IMR-90 (cell line): ENCODE measurements at regions not wholly inside any gene's neighbourhood (a gene's known extent, or its start where the extent isn't known, plus 50 kb on each side); places are given as distances from the start of the nearest gene placed in this dataset.

Experiments
- ATAC-seq: fragments of 200-7000 bp; cut with Tn5 transposase; 2 replicates; pipeline ENCODE4 v1.9.1; 2020; ENCODE audit warnings: low read depth, mild to moderate bottlenecking, moderate library complexity
- BruUV-seq: library from RNA; stranded (reverse); fragments of 400-500 nt; replicated peaks from 2 replicates; lab custom pipeline; 2021; lab: Mats Ljungman, UMichigan
- CTCF ChIA-PET: fragments of 300-600 bp; formaldehyde crosslinking; extraction: SDS; loops from one replicate; lab custom pipeline; 2021; ENCODE audit warnings: antibody characterized with exemption; lab: Yijun Ruan, JAX
- POLR2A ChIA-PET: fragments of 300-600 bp; sonication (Branson Sonifier 250); formaldehyde crosslinking; loops from one replicate; lab custom pipeline; 2022; ENCODE audit warnings: antibody characterized with exemption; ENCODE audit not compliant: unreplicated experiment; lab: Charles Lee
- DNase-seq: peaks from one replicate; pipeline ENCODE4 v3.0.0; 2013
- H2AFZ ChIP-seq: replicated peaks from 2 replicates; pipeline ENCODE3; 2013; ENCODE audit warnings: low read length, mild to moderate bottlenecking; ENCODE audit not compliant: poor library complexity
- H2AK5ac ChIP-seq: 2 replicates; pipeline ENCODE4 v1.6.1; 2013; ENCODE audit warnings: low read depth, low read length, inconsistent platforms
- H2AK9ac ChIP-seq: replicated peaks from 2 replicates; pipeline ENCODE3; 2013; ENCODE audit warnings: mild to moderate bottlenecking, low read depth, low read length, moderate library complexity; ENCODE audit not compliant: poor library complexity
- H2BK120ac ChIP-seq: 2 replicates; pipeline ENCODE4 v1.6.1; 2013; ENCODE audit warnings: low read depth, low read length, inconsistent platforms
- H2BK15ac ChIP-seq: 3 replicates; pipeline ENCODE4 v1.6.1; 2013; ENCODE audit warnings: low read depth, low read length, inconsistent platforms
- H2BK20ac ChIP-seq: 2 replicates; pipeline ENCODE4 v1.6.1; 2013; ENCODE audit warnings: low read depth, mild to moderate bottlenecking, inconsistent platforms, low read length, moderate library complexity
- H2BK5ac ChIP-seq: 2 replicates; pipeline ENCODE4 v1.6.1; 2013; ENCODE audit warnings: mild to moderate bottlenecking, low read depth, low read length, inconsistent platforms; ENCODE audit not compliant: poor library complexity, severe bottlenecking
- H3K14ac ChIP-seq: replicated peaks from 2 replicates; pipeline ENCODE4 v1.6.1; 2013; ENCODE audit warnings: low read depth, low read length, inconsistent platforms
- H3K18ac ChIP-seq: 2 replicates; pipeline ENCODE4 v1.6.1; 2013; ENCODE audit warnings: low read depth, low read length, control low read depth
- H3K23ac ChIP-seq: 2 replicates; pipeline ENCODE4 v1.6.1; 2013; ENCODE audit warnings: low read depth, low read length, inconsistent platforms
- H3K27ac ChIP-seq: 2 replicates; pipeline ENCODE4 v1.5.1; 2013; ENCODE audit warnings: mild to moderate bottlenecking, control low read depth, low read length; ENCODE audit not compliant: insufficient read depth
- H3K27me3 ChIP-seq: 2 replicates; pipeline ENCODE4 v1.6.1; 2013; ENCODE audit warnings: low read length; ENCODE audit not compliant: control insufficient read depth, insufficient read depth
- H3K36me3 ChIP-seq: 2 replicates; pipeline ENCODE4 v1.6.1; 2013; ENCODE audit warnings: low read length, mixed read lengths; ENCODE audit not compliant: control insufficient read depth, insufficient read depth
- H3K4ac ChIP-seq: 2 replicates; pipeline ENCODE4 v1.6.1; 2013; ENCODE audit warnings: low read depth, low read length, inconsistent platforms
- H3K4me1 ChIP-seq: 2 replicates; pipeline ENCODE4 v1.6.1; 2013; ENCODE audit warnings: low read length, mixed read lengths; ENCODE audit not compliant: control insufficient read depth, insufficient read depth
- H3K4me2 ChIP-seq: 2 replicates; pipeline ENCODE4 v1.6.1; 2013; ENCODE audit warnings: low read depth, mild to moderate bottlenecking, control low read depth, low read length, moderate library complexity
- H3K4me3 ChIP-seq: 2 replicates; pipeline ENCODE4 v1.5.1; 2013; ENCODE audit warnings: low read depth, mild to moderate bottlenecking, control low read depth, low read length, moderate library complexity; ENCODE audit not compliant: insufficient read depth
- H3K56ac ChIP-seq: 2 replicates; pipeline ENCODE4 v1.6.1; 2013; ENCODE audit warnings: low read length, inconsistent platforms; ENCODE audit not compliant: insufficient read depth; ENCODE audit errors: extremely low read depth
- H3K79me1 ChIP-seq, 2 experiments: 2 replicates each; pipeline ENCODE4 v1.6.1; 2013; ENCODE audit warnings: low read length in 2 of 2, inconsistent platforms in 1 of 2, low read depth in 1 of 2
- H3K9ac ChIP-seq: 2 replicates; pipeline ENCODE4 v1.6.1; 2013; ENCODE audit warnings: low read depth, low read length, control low read depth
- H3K9me1 ChIP-seq: 2 replicates; pipeline ENCODE4 v1.6.1; 2013; ENCODE audit warnings: low read length, inconsistent platforms; ENCODE audit not compliant: insufficient read depth
- H3K9me3 ChIP-seq: 2 replicates; pipeline ENCODE4 v1.6.1; 2013; ENCODE audit warnings: low read length; ENCODE audit not compliant: control insufficient read depth, insufficient read depth
- H4K20me1 ChIP-seq: 2 replicates; pipeline ENCODE4 v1.6.1; 2013; ENCODE audit warnings: low read length, inconsistent platforms; ENCODE audit not compliant: insufficient read depth
- H4K5ac ChIP-seq: 2 replicates; pipeline ENCODE4 v1.6.1; 2013; ENCODE audit warnings: mild to moderate bottlenecking, low read depth, low read length, control low read depth
- H4K8ac ChIP-seq, 2 experiments: 2 replicates each; pipeline ENCODE4 v1.6.1; 2013; ENCODE audit warnings: low read depth in 2 of 2, low read length in 2 of 2, control low read depth in 1 of 2, inconsistent platforms in 1 of 2
- H4K91ac ChIP-seq: 2 replicates; pipeline ENCODE4 v1.6.1; 2013; ENCODE audit warnings: low read depth, low read length, inconsistent platforms; ENCODE audit not compliant: insufficient read depth
- CEBPB ChIP-seq: IDR thresholded peaks from 2 replicates; pipeline ENCODE4 v1.6.1; 2012; ENCODE audit warnings: low read depth, low read length, improper control_type of control experiment
- MXI1 ChIP-seq: IDR thresholded peaks from 2 replicates; pipeline ENCODE4 v1.6.1; 2012; ENCODE audit warnings: low read depth, mild to moderate bottlenecking, low read length, moderate library complexity, borderline replicate concordance
- NFE2L2 ChIP-seq: fragments of 150-350 bp; IDR thresholded peaks from 2 replicates; pipeline ENCODE4 v1.6.1; 2016; ENCODE audit warnings: low read depth, mild to moderate bottlenecking, low read length
- RAD21 ChIP-seq: IDR thresholded peaks from 2 replicates; pipeline ENCODE4 v1.6.1; 2012; ENCODE audit warnings: low read length, improper control_type of control experiment
- RCOR1 ChIP-seq: IDR thresholded peaks from 2 replicates; pipeline ENCODE4 v1.6.1; 2012; ENCODE audit warnings: mild to moderate bottlenecking, low read length, improper control_type of control experiment; ENCODE audit not compliant: insufficient replicate concordance
- RFX5 ChIP-seq: IDR thresholded peaks from 2 replicates; pipeline ENCODE4 v1.8.0; 2012; ENCODE audit warnings: low read depth, mild to moderate bottlenecking, low read length, moderate library complexity
- SMC3 ChIP-seq: fragments of 150-350 bp; IDR thresholded peaks from 2 replicates; pipeline ENCODE4 v1.6.1; 2016; ENCODE audit warnings: low read depth, mild to moderate bottlenecking, antibody characterized with exemption, low read length, moderate library complexity
- WGBS, 2 experiments: methylation state at CpG; one replicate each; pipeline versions ENCODE4 v1.1.5 to v1.1.7; 2013; ENCODE audit warnings: missing lambda C conversion rate in 2 of 2; ENCODE audit not compliant: insufficient read length in 1 of 2; ENCODE audit errors: extremely low coverage in 2 of 2; 5-methylcytosine and 5-hydroxymethylcytosine counted together
- dilution Hi-C: fragments of 300-500 bp; cut with HindIII; formaldehyde crosslinking; loops from one replicate; pipeline ENCODE4 v1.14.3; 2018; ENCODE audit warnings: low sequenced_read_pairs; ENCODE audit not compliant: unreplicated experiment
- in situ Hi-C: fragments of 300-500 bp; cut with MboI; formaldehyde crosslinking; loops from 3 replicates; pipeline ENCODE4 v1.14.3; 2019; ENCODE audit warnings: low sequenced_read_pairs, inconsistent platforms, mixed read lengths
- intact Hi-C: fragments of 100-400 bp; cut with micrococcal nuclease; formaldehyde crosslinking; loops from 2 replicates; pipeline ENCODE4 v1.10.0; 2022
- TF ChIP-seq, protein P1 (sequence below): conservative IDR thresholded peaks from 2 replicates; pipeline ENCODE4 v1.5.1; 2012; ENCODE audit warnings: mild to moderate bottlenecking, low read depth, low read length, improper control_type of control experiment
- TF ChIP-seq, protein P2 (sequence below): fragments of 150-350 bp; IDR thresholded peaks from 2 replicates; pipeline ENCODE4 v1.6.1; 2016; ENCODE audit warnings: low read depth, mild to moderate bottlenecking, low read length, moderate library complexity, borderline replicate concordance
- TF ChIP-seq, protein P3 (sequence below): fragments of 150-350 bp; IDR thresholded peaks from 2 replicates; pipeline ENCODE4 v1.6.1; 2017; ENCODE audit warnings: mild to moderate bottlenecking, antibody characterized with exemption, low read length, low read depth

DNA sequence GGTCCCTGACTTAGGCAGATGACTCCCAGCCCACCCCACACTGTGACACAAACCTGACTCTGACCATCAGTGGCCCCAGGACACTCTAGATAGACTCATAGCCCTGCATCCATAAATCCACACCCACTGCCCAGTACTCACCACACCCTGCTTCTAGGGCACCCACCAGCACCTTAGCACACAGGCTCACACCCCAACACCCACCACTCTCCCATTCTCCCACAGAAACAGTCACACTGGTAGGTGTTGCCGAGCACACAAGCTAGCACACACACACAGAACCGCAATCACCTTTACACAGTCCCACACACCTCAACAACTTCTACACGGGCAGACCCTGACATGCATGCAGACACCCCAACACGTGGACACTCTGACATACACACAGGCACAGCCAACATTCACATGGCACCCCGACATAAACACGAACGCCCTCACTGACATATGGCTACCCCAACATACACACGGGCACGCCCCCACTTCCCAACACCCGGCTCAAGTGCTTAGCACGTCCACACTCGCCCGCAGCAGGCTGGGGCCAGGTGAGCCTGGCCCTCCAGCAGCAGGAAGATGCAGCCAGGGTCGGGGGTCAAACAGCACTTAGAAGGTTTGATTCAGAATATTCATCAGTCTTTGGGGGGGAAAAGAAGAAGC, 105.5 kb upstream of the TARDBP start:
- Histone ChIP-seq H2AK5ac (no peak overlapping the region), H3K4me3 (no peak overlapping the region), H2BK5ac (no peak overlapping the region), H3K9me3 (no peaks in the 10 kb centered on the region), H2AK9ac (no peak overlapping the region), H2BK20ac (no peak overlapping the region), H2BK120ac (no peak overlapping the region), H2BK15ac (no peak overlapping the region), H4K20me1 (no peaks in the 10 kb centered on the region), H3K56ac (no peak overlapping the region), H3K27ac (no peak overlapping the region), H4K5ac (no peak overlapping the region), H4K91ac (no peak overlapping the region), H4K8ac (no peak overlapping the region), H3K4me1 (no peaks in the 10 kb centered on the region), H3K9me1 (no peaks in the 10 kb centered on the region), H3K4ac (no peak overlapping the region), H3K9ac (no peak overlapping the region), H3K27me3 (peaks cover 36% of the 10 kb centered on the region), H3K36me3 (no peaks in the 10 kb centered on the region), H3K4me2 (no peak overlapping the region), H3K79me1 (no peaks in the 10 kb centered on the region), H2AFZ (no peak overlapping the region), H3K18ac (no peak overlapping the region), H3K14ac (no peak overlapping the region), H3K23ac (no peak overlapping the region; the same call in 1 of the 2 replicates)
- in situ Hi-C loops = no loop called here
- POLR2A ChIA-PET = no interaction called here
- TF ChIP-seq, protein P1, sequence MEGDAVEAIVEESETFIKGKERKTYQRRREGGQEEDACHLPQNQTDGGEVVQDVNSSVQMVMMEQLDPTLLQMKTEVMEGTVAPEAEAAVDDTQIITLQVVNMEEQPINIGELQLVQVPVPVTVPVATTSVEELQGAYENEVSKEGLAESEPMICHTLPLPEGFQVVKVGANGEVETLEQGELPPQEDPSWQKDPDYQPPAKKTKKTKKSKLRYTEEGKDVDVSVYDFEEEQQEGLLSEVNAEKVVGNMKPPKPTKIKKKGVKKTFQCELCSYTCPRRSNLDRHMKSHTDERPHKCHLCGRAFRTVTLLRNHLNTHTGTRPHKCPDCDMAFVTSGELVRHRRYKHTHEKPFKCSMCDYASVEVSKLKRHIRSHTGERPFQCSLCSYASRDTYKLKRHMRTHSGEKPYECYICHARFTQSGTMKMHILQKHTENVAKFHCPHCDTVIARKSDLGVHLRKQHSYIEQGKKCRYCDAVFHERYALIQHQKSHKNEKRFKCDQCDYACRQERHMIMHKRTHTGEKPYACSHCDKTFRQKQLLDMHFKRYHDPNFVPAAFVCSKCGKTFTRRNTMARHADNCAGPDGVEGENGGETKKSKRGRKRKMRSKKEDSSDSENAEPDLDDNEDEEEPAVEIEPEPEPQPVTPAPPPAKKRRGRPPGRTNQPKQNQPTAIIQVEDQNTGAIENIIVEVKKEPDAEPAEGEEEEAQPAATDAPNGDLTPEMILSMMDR = no peak
- TF ChIP-seq MXI1 = no peak
- TF ChIP-seq NFE2L2 = no peak
- no peak for TF ChIP-seq CEBPB
- TF ChIP-seq SMC3 = no peak
- TF ChIP-seq, protein P2, sequence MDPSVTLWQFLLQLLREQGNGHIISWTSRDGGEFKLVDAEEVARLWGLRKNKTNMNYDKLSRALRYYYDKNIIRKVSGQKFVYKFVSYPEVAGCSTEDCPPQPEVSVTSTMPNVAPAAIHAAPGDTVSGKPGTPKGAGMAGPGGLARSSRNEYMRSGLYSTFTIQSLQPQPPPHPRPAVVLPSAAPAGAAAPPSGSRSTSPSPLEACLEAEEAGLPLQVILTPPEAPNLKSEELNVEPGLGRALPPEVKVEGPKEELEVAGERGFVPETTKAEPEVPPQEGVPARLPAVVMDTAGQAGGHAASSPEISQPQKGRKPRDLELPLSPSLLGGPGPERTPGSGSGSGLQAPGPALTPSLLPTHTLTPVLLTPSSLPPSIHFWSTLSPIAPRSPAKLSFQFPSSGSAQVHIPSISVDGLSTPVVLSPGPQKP = no peak
- no peak for TF ChIP-seq RCOR1
- no peak for TF ChIP-seq RFX5
- no peak for TF ChIP-seq RAD21
- TF ChIP-seq, protein P3, sequence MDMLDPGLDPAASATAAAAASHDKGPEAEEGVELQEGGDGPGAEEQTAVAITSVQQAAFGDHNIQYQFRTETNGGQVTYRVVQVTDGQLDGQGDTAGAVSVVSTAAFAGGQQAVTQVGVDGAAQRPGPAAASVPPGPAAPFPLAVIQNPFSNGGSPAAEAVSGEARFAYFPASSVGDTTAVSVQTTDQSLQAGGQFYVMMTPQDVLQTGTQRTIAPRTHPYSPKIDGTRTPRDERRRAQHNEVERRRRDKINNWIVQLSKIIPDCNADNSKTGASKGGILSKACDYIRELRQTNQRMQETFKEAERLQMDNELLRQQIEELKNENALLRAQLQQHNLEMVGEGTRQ = no peak
- BruUV-seq = no TSS peak
- WGBS, 2 experiments = no CpG with 5 or more reads among the region's 14 CpGs
- no peak for ATAC-seq
- CTCF ChIA-PET = interaction anchor here (1.2 kb wide), 1 partner anchor 35 kb away, joined by 3 read pairs; no protein-coding TSS in a partner anchor
- DNase-seq = no peak
- intact Hi-C loops = no loop called here
- dilution Hi-C loops = no loop called here
